Omental fat pad (tissue), 3 donors: ENCODE measurements at regions not wholly inside any gene's neighbourhood (a gene's known extent, or its start where the extent isn't known, plus 50 kb on each side); places are given as distances from the start of the nearest gene placed in this dataset.

Experiments
- ATAC-seq: fragments of 150-250 bp; one replicate; pipeline ENCODE4 v1.9.1; 2016; ENCODE audit warnings: mild to moderate bottlenecking, moderate library complexity; ENCODE audit not compliant: low FRiP score
- DNase-seq: peaks from one replicate; pipeline ENCODE4 v3.0.0-alpha.2; 2019; ENCODE audit warnings: low spot score
- TF ChIP-seq, protein P1 (sequence below), 3 donors: fragments of 450-650 bp; IDR thresholded peaks; one replicate each; pipeline ENCODE4 v1.5.1; 2016 to 2017; ENCODE audit warnings: antibody characterized with exemption in 3 of 3, mild to moderate bottlenecking in 3 of 3, moderate library complexity in 2 of 3

DNA sequence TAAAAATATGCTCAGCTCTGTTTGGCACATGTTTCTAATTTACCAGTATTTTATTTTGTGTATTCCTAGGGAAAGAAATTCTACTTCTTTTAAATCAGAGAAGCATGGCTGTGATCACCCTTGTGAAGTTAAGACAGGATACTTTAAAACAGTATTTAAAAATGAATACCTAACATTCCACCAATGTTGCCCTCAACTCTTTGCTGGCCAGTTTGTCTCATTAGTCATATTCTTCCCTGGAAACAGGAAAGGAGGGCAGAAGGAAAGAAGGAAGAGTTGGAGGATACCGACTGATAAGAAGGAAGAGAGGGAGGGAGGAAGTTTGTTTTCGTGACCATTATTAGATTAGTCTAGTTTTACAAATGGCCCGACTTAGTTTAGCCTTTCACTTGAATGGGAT, 137.4 kb downstream of the PLK2 start:
- DNase-seq (no peak), ATAC-seq (peak; percentile 32)
- TF ChIP-seq, protein P1, sequence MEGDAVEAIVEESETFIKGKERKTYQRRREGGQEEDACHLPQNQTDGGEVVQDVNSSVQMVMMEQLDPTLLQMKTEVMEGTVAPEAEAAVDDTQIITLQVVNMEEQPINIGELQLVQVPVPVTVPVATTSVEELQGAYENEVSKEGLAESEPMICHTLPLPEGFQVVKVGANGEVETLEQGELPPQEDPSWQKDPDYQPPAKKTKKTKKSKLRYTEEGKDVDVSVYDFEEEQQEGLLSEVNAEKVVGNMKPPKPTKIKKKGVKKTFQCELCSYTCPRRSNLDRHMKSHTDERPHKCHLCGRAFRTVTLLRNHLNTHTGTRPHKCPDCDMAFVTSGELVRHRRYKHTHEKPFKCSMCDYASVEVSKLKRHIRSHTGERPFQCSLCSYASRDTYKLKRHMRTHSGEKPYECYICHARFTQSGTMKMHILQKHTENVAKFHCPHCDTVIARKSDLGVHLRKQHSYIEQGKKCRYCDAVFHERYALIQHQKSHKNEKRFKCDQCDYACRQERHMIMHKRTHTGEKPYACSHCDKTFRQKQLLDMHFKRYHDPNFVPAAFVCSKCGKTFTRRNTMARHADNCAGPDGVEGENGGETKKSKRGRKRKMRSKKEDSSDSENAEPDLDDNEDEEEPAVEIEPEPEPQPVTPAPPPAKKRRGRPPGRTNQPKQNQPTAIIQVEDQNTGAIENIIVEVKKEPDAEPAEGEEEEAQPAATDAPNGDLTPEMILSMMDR (IDR thresholded peaks at IDR 0.05): no peak

DNA sequence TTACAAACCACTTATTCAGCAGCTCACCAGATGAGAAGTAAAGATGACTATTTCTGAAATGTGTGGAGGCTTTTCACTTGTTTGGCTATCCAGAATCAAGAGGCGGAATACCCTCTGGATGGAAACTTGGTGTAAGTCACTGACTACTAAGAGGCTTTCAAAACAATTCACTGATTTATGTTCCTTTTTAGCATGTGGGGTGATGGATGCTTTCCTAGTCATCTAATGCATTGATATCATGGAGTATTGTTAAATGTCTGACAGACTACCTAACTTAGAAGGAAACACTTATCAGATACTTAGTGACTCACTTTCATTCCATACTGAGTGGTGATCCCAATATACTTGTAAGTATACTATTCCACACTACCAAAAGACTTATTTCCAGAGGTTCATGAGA, 141.4 kb downstream of the PLK2 start:
- no peak for DNase-seq
- no peak for ATAC-seq
- TF ChIP-seq, protein P1 (IDR thresholded peaks at IDR 0.05): no peak

- DNase-seq (no peak), ATAC-seq (no peak)
- TF ChIP-seq, protein P1 (IDR thresholded peaks at IDR 0.05): no peak
Observed at GRCh38 chr5:58317808-58318207, 142.1 kb downstream of the PLK2 start.

- TF ChIP-seq, protein P1 (IDR thresholded peaks at IDR 0.05): no peak
- no peak for DNase-seq
- no peak for ATAC-seq
Observed at GRCh38 chr5:58317009-58317408, 142.9 kb downstream of the PLK2 start.

- DNase-seq (no peak), ATAC-seq (no peak)
- TF ChIP-seq, protein P1 (IDR thresholded peaks at IDR 0.05): no peak
Observed at GRCh38 chr5:58315794-58316193, 144.1 kb downstream of the PLK2 start.

- no peak for DNase-seq
- ATAC-seq: peak; percentile 94
- TF ChIP-seq, protein P1 (IDR thresholded peaks at IDR 0.05): no peak
Observed at GRCh38 chr5:58314356-58315210, 145.3 kb downstream of the PLK2 start.

GRCh38 chr5:58312299-58312698, 147.6 kb downstream of the PLK2 start:
- no peak for ATAC-seq
- TF ChIP-seq, protein P1 (IDR thresholded peaks at IDR 0.05): no peak
- DNase-seq: no peak
